HCT116 (cell line): ENCODE measurements at regions not wholly inside any gene's neighbourhood (a gene's known extent, or its start where the extent isn't known, plus 50 kb on each side); places are given as distances from the start of the nearest gene placed in this dataset.

Source experiments
- CBX3 ChIP-seq: IDR thresholded peaks from 2 replicates; pipeline ENCODE4 v1.6.1; 2012; ENCODE audit warnings: low read depth
- EZH2 ChIP-seq: fragments of 200-600 bp; sonication (generic); IDR thresholded peaks from 2 replicates; pipeline ENCODE4 v1.6.1; 2017; ENCODE audit warnings: antibody characterized with exemption, mixed run types
- POLR2A ChIP-seq: IDR thresholded peaks from 2 replicates; pipeline ENCODE4 v1.7.0; 2011; ENCODE audit warnings: borderline replicate concordance; ENCODE audit not compliant: insufficient read depth, insufficient read length; ENCODE audit errors: extremely low read depth
- POLR2AphosphoS5 ChIP-seq: IDR thresholded peaks from 2 replicates; pipeline ENCODE4 v1.6.1; 2011; ENCODE audit warnings: mild to moderate bottlenecking, low read depth, low read length, moderate library complexity
- TF ChIP-seq, protein P1 (sequence below): IDR thresholded peaks from 2 replicates; pipeline ENCODE4 v1.6.1; 2012; ENCODE audit warnings: low read depth
- TF ChIP-seq, protein P2 (sequence below), 3 experiments: fragments of 200-600 bp in 1 of 3; sonication (generic) in 1 of 3; IDR thresholded peaks in 2 of 3; conservative IDR thresholded peaks in 1 of 3; 2 replicates each; pipeline ENCODE4 v1.5.1; 2012 to 2017; ENCODE audit warnings: low read depth in 2 of 3, low read length in 2 of 3, antibody characterized with exemption in 1 of 3, borderline replicate concordance in 1 of 3, control low read depth in 1 of 3, mild to moderate bottlenecking in 1 of 3, mixed read lengths in 1 of 3, mixed run types in 1 of 3, moderate library complexity in 1 of 3; ENCODE audit not compliant: insufficient read depth in 1 of 3
- TF ChIP-seq, protein P3 (sequence below): IDR thresholded peaks from 2 replicates; pipeline ENCODE4 v1.6.1; 2012
- TF ChIP-seq, protein P4 (sequence below): IDR thresholded peaks from 2 replicates; pipeline ENCODE4 v1.6.1; 2012

DNA sequence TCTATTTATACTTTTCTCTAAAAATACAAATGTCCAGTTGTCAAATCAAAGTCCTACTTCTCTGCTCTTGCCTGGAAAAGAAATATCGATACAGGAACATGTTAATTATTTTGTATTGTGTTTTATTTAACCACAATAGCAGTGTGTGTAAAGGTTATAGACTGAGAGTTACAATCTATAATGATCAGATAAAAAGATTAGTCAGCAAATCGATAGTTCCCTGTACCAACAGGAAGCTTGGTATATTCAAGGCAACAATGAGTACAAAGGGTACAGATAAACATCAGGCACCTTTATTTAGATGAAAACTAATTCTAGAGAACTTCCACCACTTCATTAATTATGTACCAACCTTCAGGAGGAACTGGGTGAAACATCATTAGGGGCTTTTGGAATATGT, 469.5 kb downstream of the GBA3 start:
- TF ChIP-seq, protein P1, sequence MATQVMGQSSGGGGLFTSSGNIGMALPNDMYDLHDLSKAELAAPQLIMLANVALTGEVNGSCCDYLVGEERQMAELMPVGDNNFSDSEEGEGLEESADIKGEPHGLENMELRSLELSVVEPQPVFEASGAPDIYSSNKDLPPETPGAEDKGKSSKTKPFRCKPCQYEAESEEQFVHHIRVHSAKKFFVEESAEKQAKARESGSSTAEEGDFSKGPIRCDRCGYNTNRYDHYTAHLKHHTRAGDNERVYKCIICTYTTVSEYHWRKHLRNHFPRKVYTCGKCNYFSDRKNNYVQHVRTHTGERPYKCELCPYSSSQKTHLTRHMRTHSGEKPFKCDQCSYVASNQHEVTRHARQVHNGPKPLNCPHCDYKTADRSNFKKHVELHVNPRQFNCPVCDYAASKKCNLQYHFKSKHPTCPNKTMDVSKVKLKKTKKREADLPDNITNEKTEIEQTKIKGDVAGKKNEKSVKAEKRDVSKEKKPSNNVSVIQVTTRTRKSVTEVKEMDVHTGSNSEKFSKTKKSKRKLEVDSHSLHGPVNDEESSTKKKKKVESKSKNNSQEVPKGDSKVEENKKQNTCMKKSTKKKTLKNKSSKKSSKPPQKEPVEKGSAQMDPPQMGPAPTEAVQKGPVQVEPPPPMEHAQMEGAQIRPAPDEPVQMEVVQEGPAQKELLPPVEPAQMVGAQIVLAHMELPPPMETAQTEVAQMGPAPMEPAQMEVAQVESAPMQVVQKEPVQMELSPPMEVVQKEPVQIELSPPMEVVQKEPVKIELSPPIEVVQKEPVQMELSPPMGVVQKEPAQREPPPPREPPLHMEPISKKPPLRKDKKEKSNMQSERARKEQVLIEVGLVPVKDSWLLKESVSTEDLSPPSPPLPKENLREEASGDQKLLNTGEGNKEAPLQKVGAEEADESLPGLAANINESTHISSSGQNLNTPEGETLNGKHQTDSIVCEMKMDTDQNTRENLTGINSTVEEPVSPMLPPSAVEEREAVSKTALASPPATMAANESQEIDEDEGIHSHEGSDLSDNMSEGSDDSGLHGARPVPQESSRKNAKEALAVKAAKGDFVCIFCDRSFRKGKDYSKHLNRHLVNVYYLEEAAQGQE = no peak
- TF ChIP-seq, protein P2, sequence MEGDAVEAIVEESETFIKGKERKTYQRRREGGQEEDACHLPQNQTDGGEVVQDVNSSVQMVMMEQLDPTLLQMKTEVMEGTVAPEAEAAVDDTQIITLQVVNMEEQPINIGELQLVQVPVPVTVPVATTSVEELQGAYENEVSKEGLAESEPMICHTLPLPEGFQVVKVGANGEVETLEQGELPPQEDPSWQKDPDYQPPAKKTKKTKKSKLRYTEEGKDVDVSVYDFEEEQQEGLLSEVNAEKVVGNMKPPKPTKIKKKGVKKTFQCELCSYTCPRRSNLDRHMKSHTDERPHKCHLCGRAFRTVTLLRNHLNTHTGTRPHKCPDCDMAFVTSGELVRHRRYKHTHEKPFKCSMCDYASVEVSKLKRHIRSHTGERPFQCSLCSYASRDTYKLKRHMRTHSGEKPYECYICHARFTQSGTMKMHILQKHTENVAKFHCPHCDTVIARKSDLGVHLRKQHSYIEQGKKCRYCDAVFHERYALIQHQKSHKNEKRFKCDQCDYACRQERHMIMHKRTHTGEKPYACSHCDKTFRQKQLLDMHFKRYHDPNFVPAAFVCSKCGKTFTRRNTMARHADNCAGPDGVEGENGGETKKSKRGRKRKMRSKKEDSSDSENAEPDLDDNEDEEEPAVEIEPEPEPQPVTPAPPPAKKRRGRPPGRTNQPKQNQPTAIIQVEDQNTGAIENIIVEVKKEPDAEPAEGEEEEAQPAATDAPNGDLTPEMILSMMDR (IDR thresholded peaks at IDR 0.05 in 2 of 3, conservative IDR thresholded peaks at IDR 0.05 in 1 of 3; ENCODE audit: borderline replicate concordance in 1 of 3, insufficient read depth in 1 of 3, low read depth in 2 of 3, low read length in 2 of 3) = no peak
- TF ChIP-seq EZH2 (no peak), POLR2AphosphoS5 (no peak), CBX3 (no peak), POLR2A (no peak)
- TF ChIP-seq, protein P3, sequence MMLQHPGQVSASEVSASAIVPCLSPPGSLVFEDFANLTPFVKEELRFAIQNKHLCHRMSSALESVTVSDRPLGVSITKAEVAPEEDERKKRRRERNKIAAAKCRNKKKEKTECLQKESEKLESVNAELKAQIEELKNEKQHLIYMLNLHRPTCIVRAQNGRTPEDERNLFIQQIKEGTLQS = no peak
- TF ChIP-seq, protein P4, sequence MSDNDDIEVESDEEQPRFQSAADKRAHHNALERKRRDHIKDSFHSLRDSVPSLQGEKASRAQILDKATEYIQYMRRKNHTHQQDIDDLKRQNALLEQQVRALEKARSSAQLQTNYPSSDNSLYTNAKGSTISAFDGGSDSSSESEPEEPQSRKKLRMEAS = no peak
